Myocyte (in vitro differentiated cells): ENCODE measurements at regions not wholly inside any gene's neighbourhood (a gene's known extent, or its start where the extent isn't known, plus 50 kb on each side); places are given as distances from the start of the nearest gene placed in this dataset.
"Not testable (repeated sequence)": the region's sequence is repeated elsewhere in the genome, so short reads cannot be mapped to it uniquely, and the experiment has no call there.

Source experiments
- DNase-seq: peaks from one replicate; pipeline ENCODE4 v3.0.0-alpha.2; 2012; ENCODE audit warnings: low read depth

DNA sequence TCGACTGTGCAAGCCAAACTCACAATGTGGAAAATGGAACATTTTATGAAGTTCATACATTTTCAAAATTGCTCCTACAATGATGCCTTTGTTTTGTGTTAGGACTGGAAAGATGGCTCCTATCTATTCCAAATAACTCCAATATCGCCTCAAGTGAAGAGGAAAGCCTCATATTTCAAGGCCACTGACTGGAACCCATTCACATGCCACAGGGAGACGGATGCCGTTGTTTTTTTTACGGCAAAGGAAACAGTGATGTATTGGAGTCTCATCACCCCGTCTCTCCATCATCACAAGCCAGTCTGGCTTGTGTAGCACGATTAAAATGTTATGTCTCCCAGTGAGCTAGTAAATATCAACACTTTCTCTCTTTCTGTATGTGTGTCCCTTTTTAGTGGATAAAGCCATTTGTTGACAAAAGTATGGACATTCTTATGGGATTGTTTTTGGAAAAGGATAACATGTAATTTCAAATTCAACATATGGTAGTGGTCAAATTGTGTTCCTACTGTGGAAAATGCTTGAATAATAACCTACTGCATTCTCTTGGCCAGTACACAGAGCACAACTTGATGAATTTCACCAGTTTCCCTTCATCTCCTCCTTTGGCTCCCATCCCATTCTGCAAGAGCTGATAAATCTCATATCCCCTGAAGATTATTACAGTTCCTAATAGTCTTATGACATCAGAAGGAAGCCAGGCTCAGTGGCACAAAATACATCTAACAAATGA, 109.5 kb upstream of the PITRM1 start:
- DNase-seq, result no peak

DNA sequence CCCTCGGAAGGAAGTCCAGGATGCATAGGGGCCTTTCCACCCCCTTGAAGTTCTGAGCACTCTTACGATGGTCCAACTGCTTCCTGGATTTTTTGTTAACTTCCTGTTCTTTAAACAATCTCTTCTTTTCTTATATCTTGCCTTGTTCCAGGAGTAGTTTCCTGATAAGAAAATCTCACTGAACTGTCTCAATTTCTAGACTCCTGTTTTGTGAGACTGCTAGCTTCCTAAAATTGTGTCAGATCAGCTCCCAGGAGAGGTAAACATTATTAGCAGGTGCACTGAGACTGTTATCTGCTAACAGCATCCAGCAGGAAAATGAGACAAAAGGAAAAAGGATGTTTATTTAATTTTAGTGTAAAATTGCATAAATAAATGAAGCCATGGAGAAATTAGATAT, 106.2 kb upstream of the PITRM1 start:
- DNase-seq, result no peak

DNA sequence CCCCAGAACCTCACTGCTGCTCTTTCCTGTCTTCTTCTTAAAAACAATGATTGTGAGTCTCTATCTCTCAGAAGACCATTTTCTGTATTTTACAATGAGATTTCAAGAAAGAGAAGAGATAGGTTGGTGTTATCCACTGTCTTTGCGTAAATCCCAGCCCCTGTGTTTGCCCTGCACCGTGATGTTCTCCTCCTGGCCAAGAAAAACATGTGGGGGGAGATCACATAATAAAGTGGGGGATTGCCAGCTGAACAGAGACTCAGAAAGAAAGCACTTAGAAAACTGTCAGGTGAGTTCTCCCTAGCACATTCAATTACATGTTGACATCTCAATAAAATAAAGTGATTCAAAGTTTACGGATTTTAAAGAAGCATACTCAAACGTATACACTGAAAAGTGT, 105.0 kb upstream of the PITRM1 start:
- DNase-seq, result no peak

DNA sequence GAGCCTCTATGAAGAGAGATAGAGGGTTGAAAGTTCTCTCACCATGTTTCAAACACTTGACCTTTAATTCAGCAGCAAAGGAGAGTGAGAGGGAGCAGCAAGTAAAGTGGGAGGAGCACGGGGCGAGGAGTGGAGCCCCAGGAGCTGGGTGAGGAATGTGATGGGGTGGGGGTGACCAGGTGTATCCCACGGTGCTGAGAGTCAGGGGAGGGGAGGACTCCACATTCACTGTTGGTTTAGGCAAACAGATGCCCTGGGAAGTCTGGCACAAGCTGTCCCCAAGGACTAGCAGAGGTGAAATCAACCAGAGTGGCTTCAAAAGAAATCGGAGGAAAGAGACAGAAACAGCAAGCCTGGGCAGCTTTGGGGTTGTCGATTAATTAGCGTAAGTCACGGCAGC, 101.8 kb upstream of the PITRM1 start:
- no peak for DNase-seq

DNA sequence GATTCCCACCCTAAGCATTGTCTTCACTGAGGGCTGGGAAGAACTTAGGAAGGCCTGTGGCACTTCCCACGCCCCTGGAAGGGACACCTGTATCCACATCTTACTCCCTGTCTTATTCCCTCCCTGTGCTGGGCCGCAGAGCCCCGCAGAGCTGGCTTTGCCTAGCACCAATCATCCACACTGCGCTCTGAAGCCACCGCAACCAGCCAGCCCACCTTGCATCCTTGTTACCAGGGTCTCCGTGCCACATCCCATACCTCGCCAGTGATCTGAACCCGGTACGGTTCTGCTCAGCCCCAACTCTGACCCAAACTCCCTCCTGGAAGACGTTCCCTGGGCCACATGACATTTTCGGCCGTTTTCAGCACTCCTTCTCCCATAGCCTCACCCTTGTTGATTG, 101.4 kb upstream of the PITRM1 start:
- DNase-seq, result no peak

DNA sequence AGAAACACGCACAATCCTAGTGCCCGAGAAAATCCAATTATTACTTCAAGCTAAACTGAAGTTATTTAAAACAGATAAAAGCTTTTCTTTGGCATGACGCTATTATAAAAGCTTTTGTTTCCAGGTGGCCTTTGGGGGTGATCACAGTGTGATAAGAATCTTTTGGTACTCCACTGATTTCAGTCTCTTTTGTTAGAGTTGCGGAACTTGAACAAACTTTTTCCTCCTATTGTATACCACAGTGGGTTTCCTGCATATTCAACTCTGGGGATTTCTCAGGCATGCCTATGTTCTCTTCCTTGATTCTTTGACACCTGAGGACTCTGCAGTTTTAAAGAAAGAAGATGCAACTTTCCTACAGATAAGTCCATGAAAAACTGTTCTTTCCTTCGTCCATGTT, 99.7 kb upstream of the PITRM1 start:
- DNase-seq, result no peak

DNA sequence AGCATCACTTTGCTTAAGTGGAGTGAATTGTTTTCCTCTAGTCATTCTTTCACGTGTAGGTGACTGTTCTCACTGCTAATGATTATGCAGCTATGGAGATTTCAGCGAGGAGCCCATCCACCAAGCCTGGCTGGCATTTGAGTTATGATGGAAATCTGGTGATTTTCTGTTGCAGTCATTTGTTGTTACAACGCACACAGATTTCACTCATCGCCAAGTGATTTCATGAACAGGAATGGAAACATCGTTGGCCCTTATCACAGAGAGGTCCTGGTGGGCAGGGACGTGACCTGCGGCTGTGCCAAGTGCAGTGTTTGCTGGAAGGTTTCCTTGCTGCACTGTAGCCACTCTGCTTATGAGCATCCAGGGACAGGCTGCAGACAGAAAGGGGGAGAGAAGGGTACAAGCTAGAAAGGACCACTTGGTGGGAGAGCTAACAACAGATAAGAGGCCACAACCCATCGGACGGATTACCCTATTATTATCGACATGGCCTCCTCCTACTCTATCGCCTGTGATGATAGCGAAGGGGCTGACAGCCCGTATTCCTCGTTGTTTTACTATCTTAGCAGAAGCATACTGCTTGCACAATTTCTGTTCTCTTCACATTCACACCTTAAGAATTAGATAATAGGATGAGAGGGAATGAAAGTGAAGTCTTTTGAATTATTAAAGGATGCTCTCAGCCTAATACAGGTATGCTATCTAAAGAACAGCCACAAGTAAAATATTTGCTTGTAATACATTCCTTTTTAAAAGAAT, 99.0 kb upstream of the PITRM1 start:
- DNase-seq, result no peak

DNA sequence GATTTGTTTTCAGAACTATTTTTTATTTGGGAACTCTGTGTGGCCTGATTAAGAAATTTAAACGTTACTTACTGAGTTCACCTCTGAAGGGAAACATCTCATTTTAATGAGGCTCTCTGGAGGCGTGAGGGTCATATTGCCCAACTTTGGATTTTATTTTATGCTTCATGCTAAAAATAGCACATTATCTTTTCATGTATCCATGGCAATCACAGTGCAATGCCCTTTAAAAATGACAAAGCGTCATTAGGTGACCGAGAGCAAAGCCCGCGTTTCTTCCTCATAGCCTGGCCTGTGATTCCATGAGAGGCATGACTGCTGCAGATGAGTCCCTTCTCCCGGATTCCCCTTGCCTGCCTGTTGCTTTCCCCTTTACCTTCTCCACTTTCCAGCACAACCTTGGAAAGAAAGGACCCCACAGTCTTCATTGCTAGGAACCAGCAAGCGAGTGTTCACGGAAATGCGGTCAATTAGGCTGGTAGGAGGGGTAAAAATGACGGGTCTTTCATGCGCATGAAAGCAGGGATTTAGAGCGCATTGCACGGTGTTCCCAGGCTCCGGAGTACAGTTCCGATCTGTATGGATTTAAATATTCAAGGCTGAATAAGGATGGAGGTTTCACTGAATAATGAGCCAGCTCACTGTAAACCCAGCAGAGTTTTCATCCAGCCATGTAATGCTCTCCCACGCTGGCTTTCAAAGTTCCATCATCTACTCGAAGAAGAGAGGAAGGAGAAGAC, 98.2 kb upstream of the PITRM1 start:
- no peak for DNase-seq

DNA sequence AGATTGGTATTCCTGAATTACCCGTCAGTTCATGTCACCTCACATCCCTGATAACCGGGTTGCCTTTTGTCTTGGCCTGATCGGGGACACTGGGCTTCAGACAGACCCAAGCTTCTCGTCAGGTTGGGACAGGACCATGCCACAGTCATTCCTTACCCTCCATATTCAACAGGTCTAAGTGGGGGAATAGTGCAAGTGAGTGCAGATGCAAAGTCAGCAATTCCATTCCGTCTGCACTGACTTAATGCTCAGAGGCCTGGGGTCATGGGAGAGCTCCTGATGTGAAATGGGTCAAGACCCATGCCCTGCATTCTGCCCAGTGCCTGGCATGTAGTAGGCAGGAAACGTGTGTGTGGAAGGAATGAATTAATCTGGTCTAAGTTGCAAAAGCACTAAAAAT, 95.4 kb upstream of the PITRM1 start:
- DNase-seq, result no peak

DNA sequence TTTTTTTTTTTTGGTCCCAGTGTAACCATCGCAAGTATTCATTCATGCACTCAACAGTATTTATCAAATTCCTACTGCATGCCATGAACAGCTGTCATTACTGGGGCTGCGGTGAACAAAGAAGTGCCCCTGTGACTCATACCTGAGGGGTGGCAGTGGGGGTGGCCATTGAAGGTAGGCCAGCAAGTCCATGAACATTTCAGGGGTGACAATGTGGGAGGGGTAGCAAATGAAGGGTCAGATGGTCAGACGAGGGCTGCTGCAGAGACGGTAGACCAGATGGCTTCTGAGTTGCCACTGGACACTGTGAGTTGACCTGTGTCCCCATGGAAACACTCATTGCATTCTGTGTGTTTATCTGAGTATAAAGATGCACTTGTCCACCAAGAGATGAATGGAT, 92.5 kb upstream of the PITRM1 start:
- peak; percentile 76 for DNase-seq

DNA sequence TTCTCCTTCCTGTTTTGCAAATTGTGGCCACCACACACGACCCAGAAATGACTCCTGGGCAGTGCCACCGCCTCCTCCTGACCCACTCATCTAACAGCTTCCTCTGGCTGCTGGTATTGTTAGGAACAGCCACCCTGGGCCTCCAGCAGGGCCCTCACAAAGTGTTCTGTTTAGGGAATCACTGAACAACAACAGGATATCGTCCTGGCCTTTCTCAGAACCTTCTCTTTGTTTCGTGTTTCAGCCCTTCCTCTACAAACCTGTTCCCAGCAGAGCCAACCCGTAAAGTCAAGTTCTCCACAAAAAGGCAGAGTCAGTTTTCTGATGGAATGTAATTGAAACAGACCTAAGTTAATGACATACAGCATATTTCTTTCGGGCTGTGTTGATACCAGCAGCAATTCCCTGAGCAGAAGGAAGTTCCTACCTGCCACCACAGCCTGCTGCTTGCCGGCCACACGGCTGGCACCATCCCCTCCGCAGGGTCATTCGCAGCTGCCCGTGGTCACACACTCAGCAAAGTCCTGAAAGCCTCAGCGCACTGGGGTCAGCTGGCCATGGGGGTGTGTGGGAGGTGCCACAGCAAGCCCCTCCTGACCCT, 91.7 kb upstream of the PITRM1 start:
- DNase-seq, result peak; percentile 77

DNA sequence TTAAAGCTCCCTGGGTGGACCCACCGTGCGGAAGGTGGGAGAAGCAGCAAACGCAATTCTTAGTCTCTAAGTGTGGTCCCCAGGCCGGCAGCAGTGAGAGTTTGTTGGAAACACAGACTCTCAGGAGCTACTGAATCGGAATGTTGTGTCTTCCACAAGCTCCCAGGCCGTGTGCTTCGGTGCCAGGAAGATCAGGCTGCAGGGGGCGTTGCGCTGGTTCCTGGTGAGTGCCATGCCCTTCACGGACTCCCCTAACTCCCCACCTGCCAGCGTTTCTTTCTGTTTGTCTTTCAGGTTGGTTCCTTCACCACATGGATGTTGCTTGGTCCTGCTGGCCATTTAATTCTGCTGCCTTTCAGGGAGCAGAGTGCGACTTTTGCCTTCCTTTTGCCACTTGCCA, 91.2 kb upstream of the PITRM1 start:
- DNase-seq, result no peak

DNA sequence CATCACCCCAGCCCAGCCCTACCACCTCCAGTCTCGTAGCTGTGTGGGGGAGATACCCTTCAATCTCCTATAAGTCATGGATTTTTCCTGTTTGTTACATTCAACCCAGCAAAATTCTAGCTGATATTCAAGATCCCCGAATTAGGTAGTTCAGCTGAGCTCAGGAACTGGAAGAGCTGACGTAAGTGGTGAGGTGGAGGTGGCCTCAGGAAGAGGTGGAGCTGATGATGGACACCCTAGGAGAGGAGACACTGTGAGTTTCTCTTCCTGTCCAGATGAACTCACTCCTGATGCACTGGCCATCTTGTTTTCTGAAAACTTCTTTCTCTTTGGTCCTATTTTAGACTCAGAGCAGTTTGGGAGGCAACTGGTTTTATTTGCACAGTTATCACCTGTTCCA, 90.5 kb upstream of the PITRM1 start:
- no peak for DNase-seq

DNA sequence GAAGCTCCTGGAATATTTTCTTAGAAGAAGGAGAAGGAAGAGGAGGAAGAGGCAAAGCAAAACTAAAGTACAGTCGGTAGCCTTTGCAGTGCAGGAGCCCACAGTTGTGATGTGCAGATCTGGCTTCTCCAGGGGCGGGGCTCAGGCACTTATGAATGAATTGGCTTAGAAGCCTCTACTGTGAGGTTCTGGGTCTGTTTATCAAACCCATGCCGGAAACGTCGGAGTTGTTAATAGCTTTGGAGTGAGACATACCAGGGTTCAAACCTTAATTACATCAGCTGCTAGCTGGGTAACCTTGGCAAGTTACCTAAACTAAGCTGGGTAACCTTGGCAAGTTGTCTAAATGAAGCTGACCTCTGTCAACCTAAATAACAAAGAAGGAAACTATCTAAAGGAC, 89.3 kb upstream of the PITRM1 start:
- DNase-seq, result peak; percentile 35

DNA sequence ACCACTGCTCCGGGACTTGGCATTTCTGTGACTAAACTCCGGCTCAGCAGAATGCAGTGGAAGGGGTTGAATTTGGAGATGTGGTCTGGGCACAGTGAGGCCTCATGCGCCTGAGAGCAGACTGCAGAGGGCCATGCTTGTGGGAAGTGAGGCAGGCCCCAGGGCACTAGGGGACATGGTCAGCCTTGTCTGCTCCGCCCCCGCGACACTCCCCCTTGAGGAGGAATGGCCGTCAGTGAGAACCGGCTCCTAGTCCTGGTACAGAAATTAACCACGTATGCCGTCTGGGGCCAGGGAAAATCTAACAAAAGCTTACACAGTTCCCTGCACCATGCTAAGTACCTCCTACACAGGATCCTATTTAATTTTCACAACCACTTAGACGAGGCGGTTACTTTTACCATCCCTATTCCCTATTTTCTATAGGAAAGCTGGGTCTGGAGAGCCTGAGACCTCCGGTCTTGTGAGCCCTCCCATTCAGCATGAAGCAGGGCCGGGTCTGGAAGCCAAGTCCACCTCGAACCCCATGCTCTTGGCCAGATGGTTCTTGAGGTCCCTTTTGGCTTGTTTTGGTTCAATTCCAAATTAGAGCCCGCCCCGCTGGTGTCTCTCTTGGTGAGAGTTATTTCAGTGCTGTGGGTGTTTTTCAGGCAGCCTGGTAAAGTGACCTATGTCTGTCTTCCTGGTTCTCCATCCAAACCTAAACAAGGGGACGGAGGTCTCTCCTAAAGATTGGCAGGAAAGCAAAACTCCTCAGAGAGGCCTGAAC, 87.7 kb upstream of the PITRM1 start:
- no peak for DNase-seq

DNA sequence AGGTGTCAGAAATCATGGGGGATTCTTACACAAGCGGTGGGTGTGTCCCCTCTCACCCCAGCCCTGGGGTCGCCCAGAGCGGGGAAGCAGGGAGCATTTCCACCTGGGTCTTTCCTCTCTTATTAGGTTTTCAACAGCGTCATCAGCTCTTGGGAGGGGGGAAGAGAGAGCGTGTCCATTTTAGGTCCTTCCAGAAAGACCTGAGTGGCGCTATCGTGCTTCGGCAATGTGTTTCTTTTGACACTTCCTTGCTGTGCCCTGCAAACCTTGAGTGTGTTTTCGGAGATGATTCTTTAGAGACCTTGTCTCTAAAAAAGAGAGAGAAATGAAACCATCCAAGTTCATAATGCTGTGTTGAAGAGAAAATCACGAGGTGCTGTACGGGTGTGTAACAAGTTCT, 86.9 kb upstream of the PITRM1 start:
- DNase-seq, result no peak

DNA sequence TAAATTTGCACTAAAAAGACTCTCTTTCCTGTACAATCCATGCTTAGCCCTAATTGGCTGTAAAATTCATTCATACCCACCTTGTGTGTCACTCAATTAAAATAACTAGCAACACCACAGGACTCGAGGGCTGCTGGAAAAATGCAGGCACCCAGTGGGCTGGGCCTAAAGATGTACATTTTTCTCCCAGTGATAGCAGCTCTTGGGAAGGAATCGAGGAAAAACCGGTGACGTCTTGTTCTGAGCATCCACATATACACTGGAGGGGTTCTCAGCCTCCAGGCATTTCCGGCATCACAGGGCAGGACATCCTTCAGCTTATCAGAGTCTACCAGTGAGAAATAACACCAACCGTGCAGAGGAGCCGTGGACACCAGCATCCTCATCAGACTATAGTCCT, 85.8 kb upstream of the PITRM1 start:
- no peak for DNase-seq

DNA sequence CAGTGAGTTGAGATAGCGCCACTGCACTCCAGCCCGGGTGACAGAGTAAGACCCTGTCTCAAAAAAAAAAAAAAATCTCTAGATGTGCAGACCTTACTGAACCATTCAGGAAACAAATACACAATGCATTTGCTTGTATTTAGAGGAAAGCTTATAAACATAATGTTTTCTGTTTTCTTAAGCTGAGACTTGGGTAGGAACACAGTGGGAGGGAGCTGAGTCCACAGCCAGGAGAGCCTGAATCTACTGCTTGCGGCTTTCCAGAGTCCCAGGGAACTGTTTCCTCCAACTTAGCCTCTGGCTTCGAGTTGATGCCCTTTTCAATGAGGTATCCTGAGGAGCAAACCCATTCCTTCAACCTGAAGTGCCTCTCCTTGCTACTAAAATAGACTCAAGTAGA, 83.0 kb upstream of the PITRM1 start:
- no peak for DNase-seq

DNA sequence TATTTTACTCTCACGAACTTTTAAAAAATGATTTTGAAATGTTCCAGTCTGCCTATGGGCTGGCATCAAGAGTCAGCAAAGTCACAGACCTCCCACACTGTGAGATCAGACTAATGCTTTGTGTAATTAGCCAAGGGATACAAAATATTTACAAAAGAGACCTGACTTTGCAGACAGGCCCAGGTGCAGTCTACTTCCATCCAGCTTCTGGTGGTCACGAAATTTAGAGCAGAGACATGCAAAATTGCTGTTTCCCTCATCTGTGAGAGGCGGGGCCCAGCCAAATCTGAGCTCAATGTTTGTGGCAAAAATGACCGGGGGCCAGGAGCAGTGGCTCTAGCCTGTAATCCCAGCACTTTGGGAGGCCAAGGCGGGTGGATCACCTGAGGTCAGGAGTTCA, 82.5 kb upstream of the PITRM1 start:
- DNase-seq, result no peak

DNA sequence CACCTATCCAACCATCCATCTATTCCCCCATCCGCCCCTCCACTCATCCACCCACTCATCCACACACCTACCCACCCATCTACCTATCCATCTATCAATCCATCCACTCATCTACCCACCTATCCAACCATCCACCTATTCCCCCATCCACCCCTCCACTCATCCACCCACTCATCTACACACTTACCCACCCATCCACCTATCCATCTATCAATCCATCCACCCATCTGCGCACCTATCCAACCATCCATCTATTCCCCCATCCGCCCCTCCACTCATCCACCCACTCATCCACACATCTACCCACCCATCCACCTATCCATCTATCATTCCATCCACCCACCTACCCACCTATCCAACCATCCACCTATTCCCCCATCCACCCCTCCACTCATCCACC, 81.4 kb upstream of the PITRM1 start:
- DNase-seq, result not testable (repeated sequence)

DNA sequence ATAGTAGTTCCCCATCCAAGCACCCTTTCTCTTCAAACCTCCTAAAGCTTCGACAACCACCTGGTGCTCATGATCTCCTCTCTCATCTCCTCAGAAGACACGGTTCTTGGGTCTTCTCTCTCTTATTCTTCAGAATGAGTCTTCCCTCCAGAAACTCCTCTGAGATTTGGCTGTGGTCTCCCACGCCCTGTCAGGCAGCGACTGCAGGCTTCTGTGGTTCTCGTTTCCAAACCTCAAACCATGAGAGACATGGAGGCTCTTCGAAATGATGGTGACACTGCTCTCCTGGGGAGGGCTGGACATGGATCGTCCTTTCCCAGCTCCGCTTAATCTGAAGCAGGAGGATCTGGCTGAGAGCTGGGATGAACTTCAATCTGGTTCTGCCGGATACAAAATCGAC, 78.6 kb upstream of the PITRM1 start:
- DNase-seq, result peak; percentile 56
